Left renal cortex interstitium (tissue), 4 donors: ENCODE measurements at regions not wholly inside any gene's neighbourhood (a gene's known extent, or its start where the extent isn't known, plus 50 kb on each side); places are given as distances from the start of the nearest gene placed in this dataset.

Source experiments
- DNase-seq, 4 donors: peaks; one replicate each; pipeline ENCODE4 v3.0.0-alpha.2; 2013; ENCODE audit warnings: low read depth in 4 of 4, low spot score in 2 of 4, missing footprints in 1 of 4

DNA sequence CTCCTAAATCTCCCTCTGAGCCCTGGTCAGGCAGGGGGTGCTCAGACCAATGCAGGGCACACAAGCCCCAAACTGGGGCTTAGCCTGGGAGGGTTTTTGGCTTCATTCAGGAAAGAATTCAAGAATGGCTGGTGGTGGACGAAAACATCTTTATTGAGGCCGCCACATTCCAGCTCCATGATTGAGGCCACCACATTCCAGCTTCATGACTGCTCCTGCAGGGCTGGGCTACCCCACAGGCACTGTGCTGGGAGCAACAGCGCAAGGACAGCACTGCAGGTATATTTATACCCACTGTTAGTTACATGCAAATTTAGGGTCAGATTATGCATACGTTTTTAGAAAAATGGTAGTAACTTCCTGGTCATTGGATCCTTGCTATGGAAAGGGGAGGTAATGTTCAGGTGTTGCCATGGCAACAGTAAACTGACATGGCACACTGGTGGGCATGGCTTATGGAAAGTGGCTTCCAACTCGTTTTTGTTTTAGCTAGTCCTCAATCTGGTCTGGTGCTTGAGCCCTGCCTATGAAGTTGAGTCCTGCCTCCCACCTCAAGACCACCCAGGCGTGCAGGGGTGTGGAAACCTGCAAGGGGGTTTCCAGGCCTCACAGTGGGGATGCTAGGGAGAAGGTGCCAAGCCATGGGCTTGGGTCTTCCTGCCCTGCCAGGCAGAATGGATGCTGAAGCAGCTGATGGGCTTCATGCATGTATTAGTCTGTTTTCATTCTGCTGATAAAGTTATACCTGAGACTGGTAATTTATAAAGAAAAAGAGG is 348.7 kb upstream of the AJAP1 start:
- no peak for DNase-seq

DNA sequence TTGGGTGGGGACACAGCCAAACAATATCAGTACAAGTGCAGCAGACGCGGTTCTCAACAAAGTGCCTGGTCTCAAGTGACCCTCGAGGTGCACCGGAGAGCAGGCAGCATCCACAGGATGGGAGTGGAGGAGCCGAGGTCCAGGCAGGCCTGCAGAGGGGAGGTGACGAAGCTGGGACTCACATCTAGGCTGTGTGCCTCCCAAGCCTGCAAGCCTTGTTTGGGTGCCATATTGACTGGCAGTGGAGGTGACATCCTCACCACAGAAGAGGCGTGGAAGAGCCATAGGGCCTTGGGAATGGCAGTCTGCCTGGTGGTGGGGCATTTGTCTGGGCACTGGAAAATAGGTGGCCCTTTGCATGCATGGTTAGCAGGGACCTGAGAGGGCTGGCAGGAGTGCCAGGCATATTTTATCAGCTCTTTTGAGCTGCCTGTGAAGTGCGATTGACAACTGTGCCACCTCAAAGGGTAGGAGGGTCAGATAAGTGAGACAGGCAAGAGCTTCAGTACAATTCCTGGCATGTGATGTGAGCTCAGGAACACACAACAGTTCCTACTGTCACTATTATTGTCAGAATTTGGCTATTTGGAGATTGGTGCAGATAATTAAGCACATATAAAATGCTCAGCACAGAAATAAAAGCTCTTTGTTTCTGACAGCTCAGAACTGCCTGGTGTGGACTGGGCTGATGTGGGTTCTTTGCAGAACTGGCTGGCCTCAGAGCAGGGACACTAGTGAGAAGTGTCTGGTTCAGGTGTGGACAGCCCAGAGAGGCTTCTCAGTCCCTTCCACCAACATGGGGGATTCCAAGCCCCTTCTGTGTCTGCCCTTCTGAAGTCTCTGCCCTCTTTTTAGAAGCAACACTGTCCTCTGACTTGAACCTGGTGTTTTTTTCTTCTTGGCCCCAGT is 347.6 kb upstream of the AJAP1 start:
- DNase-seq: no peak

DNA sequence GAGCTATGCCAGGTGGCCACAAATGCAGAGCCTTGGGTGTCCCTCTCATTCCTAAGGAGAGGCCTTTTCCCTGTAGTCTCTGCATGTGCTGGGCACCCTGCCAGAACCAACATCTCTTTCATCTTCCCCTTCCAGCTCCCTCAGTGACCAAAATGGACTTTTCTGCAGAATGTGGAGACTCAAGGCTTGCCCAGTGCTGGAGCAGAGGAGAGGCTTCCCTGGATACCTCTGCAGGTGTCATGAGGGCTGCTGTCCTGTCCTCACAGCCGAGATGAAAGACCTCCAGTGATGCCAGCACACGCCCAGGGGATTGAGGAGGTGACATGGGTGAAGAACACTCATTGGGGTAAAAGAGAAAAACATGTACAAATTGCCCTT is 347.0 kb upstream of the AJAP1 start:
- DNase-seq: no peak

DNA sequence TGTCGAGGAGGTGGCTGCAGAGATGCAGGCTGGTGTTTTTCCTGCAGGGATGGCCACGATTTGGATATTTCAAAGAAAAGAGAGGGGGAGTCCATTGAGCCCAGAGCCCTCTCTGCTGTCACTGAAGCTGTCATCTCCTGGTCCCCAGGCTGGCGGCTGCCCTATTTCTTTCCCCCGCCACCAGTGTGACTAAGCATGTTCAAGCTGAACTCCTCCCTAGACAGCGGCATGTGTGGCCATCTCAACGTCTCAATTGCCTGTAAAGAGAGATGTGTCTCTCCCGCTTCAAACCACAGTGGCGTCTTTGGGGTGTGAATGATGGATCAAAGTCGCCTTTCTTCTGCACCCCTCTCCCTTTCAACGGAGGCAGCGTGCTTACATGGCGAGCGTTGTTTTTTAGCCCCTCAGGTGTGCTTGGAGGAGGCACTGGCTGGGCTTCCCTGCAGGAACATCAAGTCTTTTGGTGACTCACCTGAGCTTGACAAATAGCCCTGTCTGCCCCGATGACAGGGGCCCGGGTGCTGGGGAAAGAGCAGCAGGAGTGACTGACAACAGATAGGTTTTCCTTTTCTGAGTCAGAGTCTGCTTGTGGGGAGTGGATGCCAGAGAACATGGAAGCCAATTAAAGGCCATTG is 346.4 kb upstream of the AJAP1 start:
- DNase-seq: no peak

DNA sequence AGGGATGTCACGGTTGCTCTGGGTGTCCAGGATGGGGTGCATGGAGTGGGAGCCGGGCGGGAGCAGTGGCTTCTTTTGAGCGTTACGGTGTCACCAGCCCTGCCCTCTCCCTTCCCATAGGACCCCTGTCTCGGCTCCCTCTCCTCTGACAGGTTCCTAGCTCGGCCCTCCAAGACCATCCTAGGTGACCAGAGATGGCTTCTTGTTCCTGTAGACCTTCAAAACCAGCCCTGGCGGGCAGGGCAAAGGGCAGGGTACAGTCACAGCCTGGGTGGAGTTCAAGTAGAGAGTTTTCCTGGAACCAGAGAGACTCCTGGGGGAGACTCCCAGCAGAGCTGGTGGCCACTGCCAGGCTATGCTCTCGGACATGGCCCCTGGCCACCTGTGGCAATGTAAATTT is 345.6 kb upstream of the AJAP1 start:
- no peak for DNase-seq

DNA sequence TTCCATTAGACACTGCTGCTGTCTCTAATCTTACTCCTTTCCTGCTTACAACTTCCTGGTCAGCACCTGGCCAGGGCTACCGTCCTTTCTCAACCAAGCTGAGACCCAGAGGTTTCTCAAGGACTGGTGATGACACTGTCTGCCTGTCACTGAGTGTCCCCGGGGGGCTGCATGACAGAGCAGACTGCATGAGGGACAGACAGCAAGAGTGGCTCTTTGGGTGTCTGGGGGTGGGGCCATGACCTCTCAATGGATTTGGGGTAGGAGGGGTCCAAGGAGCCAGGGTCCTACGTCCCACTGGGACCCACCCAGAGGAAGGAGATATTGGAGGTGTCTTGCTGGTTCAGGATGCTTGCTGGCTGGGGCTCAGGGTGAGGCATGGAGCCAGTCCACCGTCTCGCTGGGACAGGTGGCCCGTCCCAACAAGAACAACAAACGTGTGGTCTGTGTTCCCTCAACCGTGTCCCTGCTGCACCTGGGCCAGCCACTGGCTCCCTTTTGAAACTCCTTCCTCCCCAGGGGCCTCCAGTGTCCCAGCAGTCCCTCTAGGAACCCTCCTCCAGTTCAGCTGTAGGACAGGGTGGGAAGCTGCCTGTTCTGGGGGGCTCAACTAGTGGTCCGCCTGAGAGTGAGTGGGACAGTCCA is 344.6 kb upstream of the AJAP1 start:
- no peak for DNase-seq

DNA sequence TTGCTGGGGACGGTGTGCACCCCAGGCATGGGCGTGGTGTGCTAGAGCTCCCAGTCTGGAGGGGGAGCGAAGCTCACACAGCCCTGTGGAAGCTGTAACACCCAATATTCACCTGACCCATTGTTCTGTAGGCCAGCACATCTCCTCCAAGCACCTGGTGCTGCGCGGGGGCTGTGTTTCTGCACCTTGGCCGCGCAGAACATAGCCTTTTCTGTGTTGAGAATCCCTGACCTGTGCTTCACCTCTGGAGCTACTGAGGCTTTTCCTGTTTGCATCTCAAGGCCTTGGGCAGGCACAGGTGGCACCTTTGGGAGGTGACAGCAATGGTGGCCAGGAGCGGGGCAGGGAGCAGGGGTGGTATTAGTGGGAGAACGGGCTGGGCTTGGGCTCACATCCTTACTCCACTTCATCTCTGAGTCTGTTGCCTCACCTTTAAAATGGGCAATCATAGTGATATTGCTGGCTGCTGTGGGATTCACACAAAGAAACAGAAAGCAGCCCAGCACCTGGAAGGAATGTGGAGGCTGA is 343.9 kb upstream of the AJAP1 start:
- no peak for DNase-seq

DNA sequence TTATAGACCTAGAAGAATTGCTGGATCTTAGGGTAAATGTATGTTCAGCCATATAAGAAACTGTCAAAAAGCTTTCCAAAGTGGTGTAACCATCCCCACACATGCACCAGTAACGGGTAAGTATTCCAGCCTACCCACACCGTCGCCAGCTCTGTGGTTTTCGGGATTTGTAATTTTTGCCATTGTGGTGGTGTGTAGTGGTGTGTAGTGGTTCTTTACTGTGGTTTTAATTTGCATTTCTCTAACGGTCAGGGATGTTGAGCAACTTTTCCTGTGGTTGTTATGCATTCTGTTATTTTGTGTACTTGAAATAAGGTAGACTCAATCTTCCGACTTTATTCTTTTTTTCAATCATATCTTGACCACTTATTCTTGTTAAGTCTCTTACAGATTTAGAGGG is 342.4 kb upstream of the AJAP1 start:
- no peak for DNase-seq

DNA sequence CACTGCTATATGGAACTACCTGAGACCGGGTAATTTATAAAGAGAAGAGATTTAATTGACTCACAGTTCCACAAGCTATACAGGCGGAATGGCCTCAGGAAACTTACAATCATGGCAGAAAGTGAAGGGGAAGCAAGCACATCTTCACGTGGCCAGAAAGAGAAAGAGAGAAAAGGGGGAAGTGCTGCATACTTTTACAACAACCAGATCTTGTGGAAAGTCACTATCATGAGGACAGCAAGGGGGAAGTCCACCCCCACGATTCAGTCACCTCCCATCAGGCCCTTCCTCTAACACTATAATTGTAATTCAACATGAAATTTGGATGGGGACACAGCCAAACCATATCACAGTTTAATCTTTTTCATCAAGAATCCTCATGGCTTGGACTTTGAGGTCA is 339.2 kb upstream of the AJAP1 start:
- no peak for DNase-seq

DNA sequence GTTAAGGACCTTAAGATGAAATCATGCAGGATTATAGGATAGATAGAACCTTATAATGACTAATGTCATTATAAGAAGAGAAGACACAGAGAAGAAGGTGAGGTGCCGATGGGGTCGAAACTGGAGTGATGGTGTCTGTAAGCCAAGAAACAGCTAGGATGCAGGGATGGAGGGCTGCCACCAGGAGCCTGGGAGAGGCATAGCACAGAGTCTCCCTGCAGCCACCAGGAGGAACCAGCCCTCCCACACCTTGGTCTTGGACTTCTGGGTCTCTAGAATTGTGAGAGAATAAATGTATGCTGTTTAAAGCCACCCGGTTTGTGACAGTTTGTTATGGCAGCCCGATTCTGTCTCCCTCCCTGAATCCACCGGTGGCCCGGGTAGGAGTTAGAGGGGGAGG is 337.2 kb upstream of the AJAP1 start:
- DNase-seq: no peak

DNA sequence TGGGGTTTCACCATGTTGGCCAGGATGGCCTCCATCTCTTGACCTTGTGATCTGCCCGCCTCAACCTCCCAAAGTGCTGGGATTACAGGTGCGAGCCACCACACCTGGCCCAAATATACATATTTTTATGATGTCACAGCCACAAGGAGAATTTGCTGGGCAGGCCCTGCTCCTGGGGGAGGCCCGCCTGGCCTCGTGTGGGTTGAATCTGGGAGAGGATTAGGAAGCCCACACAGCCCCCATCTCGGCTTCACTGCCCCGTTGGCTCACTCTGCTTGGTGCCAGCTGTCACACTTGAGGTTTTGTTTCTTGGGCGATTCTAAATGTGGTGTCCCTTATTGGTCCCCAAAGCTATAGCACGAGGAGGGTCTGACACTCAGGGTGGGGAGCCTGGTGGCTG is 335.7 kb upstream of the AJAP1 start:
- no peak for DNase-seq

DNA sequence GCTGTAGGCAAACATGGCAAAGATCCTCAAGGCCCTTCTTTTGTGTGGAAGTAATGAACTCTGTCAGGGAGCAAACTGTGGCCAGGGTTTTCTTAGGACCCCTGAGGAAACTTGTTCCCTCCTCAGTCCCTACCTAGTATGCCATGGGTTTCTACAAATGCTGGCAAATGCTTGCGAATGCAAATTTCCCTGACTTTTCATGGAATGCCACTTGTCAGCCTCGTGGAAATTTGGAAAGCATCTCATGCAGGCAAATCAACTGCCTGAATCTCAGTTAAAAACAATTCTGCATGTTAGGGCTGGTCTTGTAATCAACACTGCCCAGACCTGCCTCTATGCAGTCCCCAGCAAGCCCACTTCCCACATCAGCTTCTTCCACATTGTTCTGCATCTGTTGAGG is 334.9 kb upstream of the AJAP1 start:
- no peak for DNase-seq

DNA sequence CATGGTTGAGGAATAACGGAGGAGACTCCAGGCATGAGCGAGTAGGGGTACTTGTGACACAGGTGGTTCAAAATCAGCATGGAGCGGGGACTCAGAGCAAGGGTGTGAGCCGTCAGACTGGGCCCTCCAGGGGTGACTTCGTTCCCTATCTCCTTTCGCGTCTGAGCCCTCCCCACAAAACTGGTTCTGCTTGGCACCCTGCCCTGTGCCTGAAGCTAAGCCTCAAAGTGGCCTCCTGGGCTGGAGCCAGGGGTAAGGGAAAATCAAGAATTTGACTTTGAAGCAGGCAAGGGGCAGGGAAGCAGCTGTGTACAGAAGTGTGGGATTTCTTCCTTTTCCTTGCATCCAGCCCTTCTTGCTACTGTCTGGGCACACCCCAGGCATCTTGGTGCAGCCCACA is 331.5 kb upstream of the AJAP1 start:
- DNase-seq: no peak

DNA sequence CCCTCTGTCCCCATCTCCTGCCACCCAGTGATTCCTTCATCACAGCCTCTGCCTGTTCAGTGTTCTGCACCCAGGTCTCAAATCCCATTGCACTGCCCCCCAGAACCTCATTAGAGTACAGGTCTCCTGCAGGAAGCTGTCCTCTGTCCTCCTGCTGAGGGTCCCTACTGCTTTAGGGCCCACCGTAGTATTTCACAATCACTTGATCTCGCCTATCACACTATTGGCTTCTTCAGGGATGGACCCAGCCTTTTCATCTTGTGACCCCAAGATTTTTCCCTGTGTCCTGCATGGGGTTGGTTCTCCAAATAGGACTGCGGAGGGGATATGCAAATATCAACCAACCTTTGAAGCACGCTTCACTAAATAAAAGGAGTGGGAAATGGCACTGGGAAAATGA is 331.1 kb upstream of the AJAP1 start:
- no peak for DNase-seq

DNA sequence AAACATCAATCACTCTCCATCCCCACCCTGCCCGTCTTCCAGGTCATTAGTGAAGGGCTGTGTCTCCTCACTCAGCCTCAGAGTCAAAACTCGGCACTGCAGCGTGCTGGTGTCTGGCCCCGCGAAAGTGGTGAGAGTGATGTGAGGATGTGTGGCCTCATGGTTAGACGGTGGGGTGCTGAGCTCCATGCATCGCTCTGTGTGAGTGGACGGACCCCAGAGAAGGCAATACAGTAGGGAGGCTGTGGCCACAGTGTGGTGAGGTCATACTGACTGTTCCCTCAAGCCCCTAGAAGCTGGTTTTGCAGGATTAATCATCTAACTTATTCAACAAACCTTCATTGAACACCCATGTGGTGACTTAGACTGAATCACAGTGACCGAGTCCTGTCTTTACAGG is 329.9 kb upstream of the AJAP1 start:
- no peak for DNase-seq

DNA sequence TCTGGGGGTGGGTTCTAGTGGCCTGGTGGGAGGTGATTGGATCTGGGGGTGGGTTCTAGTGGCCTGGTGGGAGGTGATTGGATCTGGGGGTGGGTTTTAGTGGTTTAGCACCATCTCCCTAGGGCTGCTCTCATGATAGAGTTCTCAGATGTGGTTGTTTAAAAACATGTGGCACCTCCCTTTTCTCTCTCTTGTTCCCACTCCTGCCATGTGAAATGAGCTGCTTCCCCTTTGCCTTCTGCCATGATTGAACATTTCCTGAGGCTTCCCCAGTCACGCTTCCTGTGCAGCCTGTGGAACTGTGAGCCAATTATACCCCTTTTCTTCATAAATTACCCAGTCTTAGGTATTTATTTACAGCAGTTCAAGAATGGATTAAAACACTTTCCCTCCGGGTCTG is 327.3 kb upstream of the AJAP1 start:
- DNase-seq: no peak

DNA sequence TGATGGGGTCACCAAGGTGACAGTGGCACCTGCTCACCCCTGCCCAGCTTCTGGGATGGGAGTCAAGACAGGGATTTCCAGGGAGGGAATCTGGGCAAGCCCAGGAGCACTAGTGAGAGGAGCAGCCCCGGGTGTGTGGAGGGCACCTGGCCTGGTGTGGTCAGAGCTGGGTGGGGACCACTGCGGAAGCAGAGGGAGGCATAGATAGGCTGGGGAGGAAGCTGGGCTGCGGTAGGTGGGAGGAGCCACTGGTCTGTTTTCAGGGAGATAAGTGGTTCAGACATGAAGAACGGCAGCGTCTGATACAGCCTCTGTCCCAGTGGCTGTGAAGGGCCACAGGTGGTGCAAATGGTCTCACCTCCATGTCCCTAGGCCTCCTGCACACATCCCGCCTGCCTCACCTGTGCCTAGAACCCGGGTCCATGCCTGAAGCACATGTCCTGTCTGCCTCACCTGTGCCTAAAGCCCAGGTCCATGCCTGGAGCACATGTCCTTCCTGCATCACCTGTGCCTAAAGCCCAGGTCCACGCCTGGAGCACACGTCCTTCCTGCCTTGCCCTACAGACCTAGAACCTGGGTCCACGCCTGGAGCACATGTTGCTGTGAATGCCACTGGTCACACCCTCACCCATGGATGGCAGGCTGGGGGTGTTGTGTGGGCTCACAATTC is 325.9 kb upstream of the AJAP1 start:
- no peak for DNase-seq

DNA sequence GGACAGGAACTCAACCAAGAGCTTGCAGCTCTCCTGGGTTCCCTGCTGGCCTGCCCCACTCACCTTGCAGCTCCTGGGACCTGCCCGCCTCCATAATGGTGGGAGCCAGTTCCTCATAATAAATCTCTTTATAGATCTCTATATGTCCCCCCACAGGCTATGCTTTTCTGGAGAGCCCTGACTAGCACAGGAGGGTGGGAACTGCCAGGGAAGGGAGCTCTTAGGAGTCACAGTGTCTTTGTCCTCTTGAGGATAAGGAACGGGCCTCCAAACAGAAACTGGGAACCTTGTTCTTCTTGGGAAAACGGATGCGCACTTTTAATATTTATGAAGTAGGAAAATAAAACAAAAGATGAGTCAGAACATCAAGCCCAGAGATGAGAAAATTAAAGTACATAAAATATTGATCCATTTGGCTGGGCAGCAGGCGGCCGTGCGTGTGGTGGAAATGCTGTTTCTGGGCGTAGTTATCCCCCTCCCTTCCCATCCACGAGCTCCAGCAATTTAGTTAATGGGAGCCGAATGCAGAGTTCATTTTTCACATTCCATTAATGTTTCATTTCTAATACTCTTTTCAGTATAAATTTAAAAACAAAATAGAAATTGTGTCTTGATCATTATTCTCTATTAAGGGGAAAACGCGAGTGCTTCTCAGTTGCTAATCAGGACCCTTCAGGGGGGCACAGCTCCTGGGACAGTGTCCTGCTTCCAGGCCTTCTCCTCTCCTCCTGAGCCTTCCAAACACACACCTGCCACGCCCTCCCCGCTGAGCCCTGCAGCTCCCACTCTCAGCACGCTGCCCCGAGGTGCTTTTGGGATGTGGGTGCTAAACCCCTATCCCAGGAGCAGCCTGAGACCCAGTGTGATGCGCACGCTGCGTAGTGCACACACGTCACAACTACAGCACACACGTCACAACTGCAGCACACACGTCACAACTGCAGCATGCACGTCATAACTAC is 323.3 kb upstream of the AJAP1 start:
- no peak for DNase-seq

DNA sequence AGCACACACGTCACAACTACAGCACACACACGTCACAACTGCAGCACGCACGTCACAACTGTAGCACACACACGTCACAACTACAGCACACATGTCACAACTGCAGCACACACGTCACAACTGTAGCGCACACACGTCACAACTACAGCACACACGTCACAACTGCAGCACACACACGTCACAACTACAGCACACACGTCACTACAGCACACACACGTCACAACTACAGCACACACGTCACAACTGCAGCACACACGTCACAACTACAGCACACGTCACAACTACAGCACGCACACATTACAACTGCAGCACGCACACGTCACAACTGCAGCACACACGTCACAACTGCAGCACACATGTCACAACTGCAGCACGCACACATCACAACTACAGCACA is 322.6 kb upstream of the AJAP1 start:
- DNase-seq: no peak
